ENCODE measurements at regions not wholly inside any gene's neighbourhood (a gene's known extent, or its start where the extent isn't known, plus 50 kb on each side); places are given as distances from the start of the nearest gene placed in this dataset.

- 87% methylated on average over 2 of the region's 2 CpGs for WGBS, 2 donors
- no peaks in the 10 kb centered on the region for H3K4me1 ChIP-seq
- H3K27me3 ChIP-seq = no peaks in the 10 kb centered on the region
- no peak overlapping the region for H3K27ac ChIP-seq
- H3K36me3 ChIP-seq (replicated peaks in 1 of 2; ENCODE audit: insufficient read depth in 1 of 2, low read depth in 2 of 2) = no peaks in the 10 kb centered on the region
- intact Hi-C loops (cut with DNase I) = no loop called here
- H3K9me3 ChIP-seq = no peaks in the 10 kb centered on the region
- ATAC-seq = no peak
- DNase-seq = no peak
- TF ChIP-seq CTCF (IDR thresholded peaks at IDR 0.05) = no peak
- TF ChIP-seq POLR2A (IDR thresholded peaks at IDR 0.05) = no peak
- no peak overlapping the region for H3K4me3 ChIP-seq
Measured at GRCh38 chr11:127587511-127587910, 586.9 kb upstream of the KIRREL3 start.

GRCh38 chr11:127576210-127576609 lies 575.6 kb upstream of the KIRREL3 start:
- Histone ChIP-seq H3K9me3 (no peaks in the 10 kb centered on the region), H3K27me3 (no peaks in the 10 kb centered on the region), H3K4me1 (no peaks in the 10 kb centered on the region), H3K27ac (no peak overlapping the region), H3K36me3 (replicated peaks in 1 of 2; ENCODE audit: insufficient read depth in 1 of 2, low read depth in 2 of 2) (no peaks in the 10 kb centered on the region), H3K4me3 (no peak overlapping the region)
- WGBS, 2 donors = 86 to 87% methylated on average over 7 of the region's 7 CpGs
- DNase-seq (no peak), ATAC-seq (no peak)
- intact Hi-C loops (cut with DNase I) = no loop called here
- TF ChIP-seq CTCF (IDR thresholded peaks at IDR 0.05) (no peak), POLR2A (IDR thresholded peaks at IDR 0.05) (no peak)

GRCh38 chr11:127574478-127574877 lies 573.9 kb upstream of the KIRREL3 start:
- ATAC-seq (no peak), DNase-seq (no peak)
- Histone ChIP-seq H3K4me3 (no peak overlapping the region), H3K9me3 (no peaks in the 10 kb centered on the region), H3K27me3 (no peaks in the 10 kb centered on the region), H3K36me3 (replicated peaks in 1 of 2; ENCODE audit: insufficient read depth in 1 of 2, low read depth in 2 of 2) (no peaks in the 10 kb centered on the region), H3K27ac (no peak overlapping the region), H3K4me1 (no peaks in the 10 kb centered on the region)
- 52 to 57% methylated on average over 5 of the region's 5 CpGs for WGBS, 2 donors
- intact Hi-C loops (cut with DNase I) = no loop called here
- TF ChIP-seq POLR2A (IDR thresholded peaks at IDR 0.05) (no peak), CTCF (IDR thresholded peaks at IDR 0.05) (no peak)

GRCh38 chr11:127568891-127569290 lies 568.3 kb upstream of the KIRREL3 start:
- H3K27ac ChIP-seq = no peak overlapping the region
- H3K9me3 ChIP-seq = no peaks in the 10 kb centered on the region
- ATAC-seq (no peak), DNase-seq (no peak)
- intact Hi-C loops (cut with DNase I) = no loop called here
- no peak overlapping the region for H3K4me3 ChIP-seq
- WGBS, 2 donors = 63 to 65% methylated on average over 3 of the region's 3 CpGs
- H3K27me3 ChIP-seq = no peaks in the 10 kb centered on the region
- H3K36me3 ChIP-seq (replicated peaks in 1 of 2; ENCODE audit: insufficient read depth in 1 of 2, low read depth in 2 of 2) = no peaks in the 10 kb centered on the region
- H3K4me1 ChIP-seq = no peaks in the 10 kb centered on the region
- TF ChIP-seq POLR2A (IDR thresholded peaks at IDR 0.05) (no peak), CTCF (IDR thresholded peaks at IDR 0.05) (no peak)

- no peak for ATAC-seq
- intact Hi-C loops (cut with DNase I) = no loop called here
- no peaks in the 10 kb centered on the region for H3K27me3 ChIP-seq
- 44 to 48% methylated on average over 2 of the region's 2 CpGs for WGBS, 2 donors
- H3K4me1 ChIP-seq = no peaks in the 10 kb centered on the region
- no peak for TF ChIP-seq POLR2A (IDR thresholded peaks at IDR 0.05)
- TF ChIP-seq CTCF (IDR thresholded peaks at IDR 0.05) = no peak
- no peak overlapping the region for H3K27ac ChIP-seq
- H3K36me3 ChIP-seq (replicated peaks in 1 of 2; ENCODE audit: insufficient read depth in 1 of 2, low read depth in 2 of 2) = no peaks in the 10 kb centered on the region
- DNase-seq = no peak
- no peaks in the 10 kb centered on the region for H3K9me3 ChIP-seq
- no peak overlapping the region for H3K4me3 ChIP-seq
Measured at GRCh38 chr11:127567237-127567932, 566.8 kb upstream of the KIRREL3 start.

Measured in body of pancreas (tissue), 4 donors.